Endodermal cell (in vitro differentiated cells): ENCODE measurements at regions not wholly inside any gene's neighbourhood (a gene's known extent, or its start where the extent isn't known, plus 50 kb on each side); places are given as distances from the start of the nearest gene placed in this dataset.

ENCODE experiments used
- DNase-seq: peaks from one replicate; pipeline ENCODE4 v3.0.0-alpha.2; 2017
- H3K27ac ChIP-seq: 2 replicates; pipeline ENCODE4 v1.5.1; 2013; ENCODE audit warnings: mild to moderate bottlenecking, low read depth, low read length, moderate library complexity
- H3K27me3 ChIP-seq: 2 replicates; pipeline ENCODE4 v1.6.1; 2013; ENCODE audit warnings: mild to moderate bottlenecking, low read length, moderate library complexity; ENCODE audit not compliant: insufficient read depth, control insufficient read depth, poor library complexity, severe bottlenecking
- H3K36me3 ChIP-seq: 2 replicates; pipeline ENCODE4 v1.7.0; 2013; ENCODE audit warnings: mild to moderate bottlenecking, low read length, moderate library complexity; ENCODE audit not compliant: control insufficient read depth, insufficient read depth
- H3K4me1 ChIP-seq: one replicate; pipeline ENCODE4 v1.7.0; 2013; ENCODE audit warnings: low read length; ENCODE audit not compliant: control insufficient read depth, insufficient read depth
- H3K4me3 ChIP-seq: 2 replicates; pipeline ENCODE4 v1.5.1; 2013; ENCODE audit warnings: mild to moderate bottlenecking, low read length, moderate library complexity
- H3K9ac ChIP-seq: 2 replicates; pipeline ENCODE4 v1.6.1; 2013; ENCODE audit warnings: mild to moderate bottlenecking, low read length, moderate library complexity; ENCODE audit not compliant: poor library complexity, severe bottlenecking; ENCODE audit errors: extremely low read depth
- H3K9me3 ChIP-seq: 2 replicates; pipeline ENCODE4 v1.6.1; 2013; ENCODE audit warnings: mild to moderate bottlenecking, low read length, moderate library complexity; ENCODE audit not compliant: control insufficient read depth
- H3K27ac Mint-ChIP-seq: 2 replicates; pipeline ENCODE4 v1.8.0; 2020; ENCODE audit warnings: mixed read lengths
- H3K27me3 Mint-ChIP-seq: 2 replicates; pipeline ENCODE4 v1.8.0; 2021; ENCODE audit warnings: mild to moderate bottlenecking, mixed read lengths; ENCODE audit not compliant: insufficient read depth
- H3K36me3 Mint-ChIP-seq: 2 replicates; pipeline ENCODE4 v1.8.0; 2020; ENCODE audit warnings: low read depth, mixed read lengths
- H3K4me1 Mint-ChIP-seq: 2 replicates; pipeline ENCODE4 v1.8.0; 2020; ENCODE audit warnings: mixed read lengths
- H3K4me3 Mint-ChIP-seq: 2 replicates; pipeline ENCODE4 v1.8.0; 2020; ENCODE audit warnings: mild to moderate bottlenecking, moderate library complexity, mixed read lengths
- H3K9me3 Mint-ChIP-seq: 2 replicates; pipeline ENCODE4 v1.8.0; 2020; ENCODE audit warnings: mild to moderate bottlenecking, mixed read lengths
- WGBS, 2 experiments: methylation state at CpG; one replicate each; pipeline versions ENCODE4 v1.1.5 to v1.1.7; 2013; ENCODE audit warnings: missing lambda C conversion rate in 2 of 2, mixed read lengths in 1 of 2; ENCODE audit not compliant: insufficient coverage in 1 of 2, insufficient read length in 1 of 2; 5-methylcytosine and 5-hydroxymethylcytosine counted together
- TF ChIP-seq, protein P1 (sequence below): fragments of 200-600 bp; sonication (generic); conservative IDR thresholded peaks from 2 replicates; pipeline ENCODE4 v1.5.0; 2021; ENCODE audit warnings: antibody characterized with exemption, mild to moderate bottlenecking

DNA sequence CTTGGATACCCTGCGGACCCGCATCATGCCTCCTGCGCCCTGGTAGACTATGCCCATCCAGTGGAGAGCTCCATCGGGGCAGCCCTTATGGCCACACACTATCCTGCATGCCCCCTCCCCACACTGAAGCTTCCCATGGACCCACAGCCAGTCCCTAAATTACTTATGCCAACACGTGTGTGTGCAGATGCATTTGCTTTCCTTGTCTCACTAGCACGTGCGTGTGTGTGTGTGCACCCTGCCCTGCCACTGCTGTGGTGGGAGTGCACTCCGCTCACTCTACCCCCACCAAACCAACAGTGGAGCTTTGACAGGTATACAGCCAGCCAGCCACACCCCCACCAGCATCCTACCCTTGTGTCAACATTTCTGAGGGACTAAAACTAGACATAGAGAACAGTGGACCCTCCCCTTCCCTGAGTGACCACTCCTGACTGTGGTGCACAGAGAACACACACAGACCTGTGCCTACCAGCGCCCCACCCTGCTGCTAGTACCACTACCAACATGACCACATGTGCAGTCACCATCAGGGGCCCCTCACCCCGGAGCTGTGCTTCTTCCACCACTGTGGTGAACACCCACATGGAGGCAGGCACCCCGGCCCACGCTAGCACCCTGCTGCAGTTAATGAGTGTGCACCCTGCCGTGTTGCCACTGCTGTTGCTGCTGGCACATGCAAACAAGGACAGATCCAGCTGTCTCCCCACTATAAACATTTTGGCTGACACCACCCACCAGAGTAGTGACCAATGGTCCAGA is 310.8 kb downstream of the GABRB3 start:
- Histone ChIP-seq H3K27me3 (no peaks in the 10 kb centered on the region), H3K27ac (no peak overlapping the region), H3K9ac (no peak overlapping the region), H3K4me3 (no peak overlapping the region), H3K9me3 (peaks cover 20% of the 10 kb centered on the region), H3K4me1 (no peaks in the 10 kb centered on the region), H3K36me3 (no peaks in the 10 kb centered on the region)
- WGBS, 2 experiments, result 72 to 93% methylated on average over 3 to 13 of the region's 13 CpGs
- no peak for DNase-seq
- H3K4me1 Mint-ChIP-seq, result peaks cover 4% of the 10 kb centered on the region
- H3K9me3 Mint-ChIP-seq, result peaks cover 29% of the 10 kb centered on the region
- peaks cover 3% of the 10 kb centered on the region for H3K27me3 Mint-ChIP-seq
- no peak overlapping the region for H3K27ac Mint-ChIP-seq
- TF ChIP-seq, protein P1, sequence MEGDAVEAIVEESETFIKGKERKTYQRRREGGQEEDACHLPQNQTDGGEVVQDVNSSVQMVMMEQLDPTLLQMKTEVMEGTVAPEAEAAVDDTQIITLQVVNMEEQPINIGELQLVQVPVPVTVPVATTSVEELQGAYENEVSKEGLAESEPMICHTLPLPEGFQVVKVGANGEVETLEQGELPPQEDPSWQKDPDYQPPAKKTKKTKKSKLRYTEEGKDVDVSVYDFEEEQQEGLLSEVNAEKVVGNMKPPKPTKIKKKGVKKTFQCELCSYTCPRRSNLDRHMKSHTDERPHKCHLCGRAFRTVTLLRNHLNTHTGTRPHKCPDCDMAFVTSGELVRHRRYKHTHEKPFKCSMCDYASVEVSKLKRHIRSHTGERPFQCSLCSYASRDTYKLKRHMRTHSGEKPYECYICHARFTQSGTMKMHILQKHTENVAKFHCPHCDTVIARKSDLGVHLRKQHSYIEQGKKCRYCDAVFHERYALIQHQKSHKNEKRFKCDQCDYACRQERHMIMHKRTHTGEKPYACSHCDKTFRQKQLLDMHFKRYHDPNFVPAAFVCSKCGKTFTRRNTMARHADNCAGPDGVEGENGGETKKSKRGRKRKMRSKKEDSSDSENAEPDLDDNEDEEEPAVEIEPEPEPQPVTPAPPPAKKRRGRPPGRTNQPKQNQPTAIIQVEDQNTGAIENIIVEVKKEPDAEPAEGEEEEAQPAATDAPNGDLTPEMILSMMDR, result no peak
- peaks cover 3% of the 10 kb centered on the region for H3K36me3 Mint-ChIP-seq
- H3K4me3 Mint-ChIP-seq, result no peak overlapping the region

DNA sequence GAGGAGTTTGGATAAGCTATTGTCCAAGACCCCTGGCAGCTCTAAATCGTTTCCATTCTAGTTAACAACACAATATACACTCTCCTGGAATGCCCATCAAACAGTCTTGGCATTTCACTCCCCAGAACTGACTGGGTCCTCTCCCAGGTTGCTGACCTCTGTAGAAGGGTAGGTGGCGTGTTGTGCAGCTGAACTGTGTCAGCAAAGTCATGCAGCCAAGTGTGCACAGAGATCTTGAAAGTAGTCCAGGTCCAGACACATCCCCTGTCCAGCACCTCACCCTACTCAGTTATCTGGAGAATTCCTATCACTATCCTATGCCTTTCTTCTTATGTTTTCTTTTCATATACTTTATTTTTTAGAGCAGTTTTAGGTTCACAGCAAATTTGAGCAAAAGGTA is 312.7 kb downstream of the GABRB3 start:
- no peaks in the 10 kb centered on the region for H3K4me1 ChIP-seq
- no peaks in the 10 kb centered on the region for H3K27me3 ChIP-seq
- no peaks in the 10 kb centered on the region for H3K36me3 ChIP-seq
- H3K27ac Mint-ChIP-seq, result no peak overlapping the region
- no peak overlapping the region for H3K9ac ChIP-seq
- peaks cover 29% of the 10 kb centered on the region for H3K9me3 Mint-ChIP-seq
- peaks cover 4% of the 10 kb centered on the region for H3K4me1 Mint-ChIP-seq
- H3K27me3 Mint-ChIP-seq, result peaks cover 3% of the 10 kb centered on the region
- H3K4me3 ChIP-seq, result no peak overlapping the region
- H3K36me3 Mint-ChIP-seq, result peaks cover 3% of the 10 kb centered on the region
- 56 to 64% methylated on average over 1 to 2 of the region's 2 CpGs for WGBS, 2 experiments
- H3K4me3 Mint-ChIP-seq, result no peak overlapping the region
- TF ChIP-seq, protein P1, result no peak
- no peak overlapping the region for H3K27ac ChIP-seq
- peaks cover 28% of the 10 kb centered on the region for H3K9me3 ChIP-seq
- DNase-seq, result no peak

DNA sequence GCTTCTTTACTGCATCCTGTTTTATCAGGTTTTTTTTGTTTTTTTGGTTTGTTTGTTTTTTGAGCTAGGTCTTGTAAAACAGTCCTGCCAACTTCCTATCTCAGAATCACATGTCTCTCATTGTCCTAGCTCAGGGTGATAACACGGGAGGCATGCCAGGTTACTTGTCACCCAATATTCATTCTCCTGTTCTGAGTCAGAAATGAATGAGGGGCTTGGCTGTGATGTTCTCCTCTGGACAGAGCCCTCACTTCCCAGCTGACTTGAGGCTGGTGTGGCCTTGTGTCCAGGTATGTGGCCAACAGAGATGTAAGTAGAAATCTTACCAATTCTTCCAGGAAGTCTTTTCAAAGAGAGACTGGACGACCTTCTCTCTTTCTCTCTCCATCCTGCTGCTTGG is 317.0 kb downstream of the GABRB3 start:
- TF ChIP-seq, protein P1, result no peak
- Histone ChIP-seq H3K36me3 (no peaks in the 10 kb centered on the region), H3K9me3 (peaks cover 16% of the 10 kb centered on the region), H3K27me3 (no peaks in the 10 kb centered on the region), H3K4me3 (peak overlapping the region; percentile 17), H3K9ac (no peak overlapping the region), H3K27ac (no peak overlapping the region), H3K4me1 (no peaks in the 10 kb centered on the region)
- Mint-ChIP-seq H3K9me3 (peaks cover 19% of the 10 kb centered on the region), H3K4me1 (peaks cover 3% of the 10 kb centered on the region), H3K27me3 (no peaks in the 10 kb centered on the region), H3K36me3 (peaks cover 3% of the 10 kb centered on the region), H3K4me3 (no peak overlapping the region), H3K27ac (no peak overlapping the region)
- no peak for DNase-seq
- WGBS, 2 experiments, result 67 to 100% methylated on average over 1 to 2 of the region's 2 CpGs
